WTC11 (cell line): ENCODE measurements at regions not wholly inside any gene's neighbourhood (a gene's known extent, or its start where the extent isn't known, plus 50 kb on each side); places are given as distances from the start of the nearest gene placed in this dataset.
"Not testable (repeated sequence)": the region's sequence is repeated elsewhere in the genome, so short reads cannot be mapped to it uniquely, and the experiment has no call there.

Experiments
- ATAC-seq: fragments of 200-7000 bp; cut with Tn5 transposase; 2 replicates; pipeline ENCODE4 v1.10.0; 2021; ENCODE audit warnings: mild to moderate bottlenecking, moderate library complexity
- CTCF ChIA-PET: fragments of 300-600 bp; sonication (Branson Sonifier 250); formaldehyde crosslinking; loops from one replicate; lab custom pipeline; 2021; ENCODE audit warnings: antibody characterized with exemption; lab: Charles Lee
- POLR2A ChIA-PET: fragments of 350-600 bp; sonication (Branson Sonifier 250); formaldehyde crosslinking; loops from one replicate; lab custom pipeline; 2021; ENCODE audit warnings: antibody characterized with exemption; lab: Charles Lee
- DNase-seq: peaks from one replicate; pipeline ENCODE4 v3.0.0; 2021; ENCODE audit warnings: low spot score
- H3K27ac Mint-ChIP-seq: 2 replicates; pipeline ENCODE4 v1.8.0; 2021; ENCODE audit warnings: mixed read lengths
- H3K27me3 Mint-ChIP-seq: 2 replicates; pipeline ENCODE4 v1.8.0; 2021; ENCODE audit warnings: low read depth, mild to moderate bottlenecking, moderate library complexity, mixed read lengths
- H3K36me3 Mint-ChIP-seq: 2 replicates; pipeline ENCODE4 v1.8.0; 2021; ENCODE audit warnings: mixed read lengths
- H3K4me1 Mint-ChIP-seq: 2 replicates; pipeline ENCODE4 v1.8.0; 2022; ENCODE audit warnings: mixed read lengths
- H3K4me3 Mint-ChIP-seq: 2 replicates; pipeline ENCODE4 v1.8.0; 2021; ENCODE audit warnings: mild to moderate bottlenecking, moderate library complexity, mixed read lengths
- H3K9me3 Mint-ChIP-seq: 2 replicates; pipeline ENCODE4 v1.8.0; 2021; ENCODE audit warnings: mixed read lengths
- ATF1 ChIP-seq: sonication (generic); formaldehyde crosslinking; IDR thresholded peaks from 2 replicates; pipeline ENCODE4 v1.8.1; 2023; ENCODE audit warnings: mild to moderate bottlenecking, moderate library complexity, missing genetic modification reagents
- ELF4 ChIP-seq: sonication (generic); formaldehyde crosslinking; IDR thresholded peaks from 2 replicates; pipeline ENCODE4 v1.8.1; 2022; ENCODE audit warnings: low read depth, mild to moderate bottlenecking, moderate library complexity, missing genetic modification reagents
- ERG ChIP-seq: fragments of 250-450 bp; sonication (Bioruptor Pico); IDR thresholded peaks from 2 replicates; pipeline ENCODE4 v1.8.0; 2021; ENCODE audit warnings: mild to moderate bottlenecking
- ESRRA ChIP-seq: sonication (generic); formaldehyde crosslinking; IDR thresholded peaks from 2 replicates; pipeline ENCODE4 v1.8.1; 2022; ENCODE audit warnings: mild to moderate bottlenecking, missing genetic modification reagents, borderline replicate concordance
- FOXP1 ChIP-seq: sonication (generic); formaldehyde crosslinking; IDR thresholded peaks from 2 replicates; pipeline ENCODE4 v1.8.0; 2022; ENCODE audit warnings: missing genetic modification reagents, mild to moderate bottlenecking, moderate library complexity, borderline replicate concordance
- GRHL2 ChIP-seq: fragments of 250-450 bp; sonication (Bioruptor Pico); IDR thresholded peaks from 2 replicates; pipeline ENCODE4 v1.8.0; 2022; ENCODE audit warnings: mild to moderate bottlenecking, moderate library complexity; ENCODE audit not compliant: insufficient replicate concordance, severe bottlenecking
- GTF2I ChIP-seq: fragments of 250-450 bp; sonication (Bioruptor Pico); conservative IDR thresholded peaks from 2 replicates; pipeline ENCODE4 v1.4.0; 2021; ENCODE audit warnings: mild to moderate bottlenecking
- MXD4 ChIP-seq: fragments of 250-450 bp; sonication (Bioruptor Pico); IDR thresholded peaks from 2 replicates; pipeline ENCODE4 v1.8.0; 2021; ENCODE audit warnings: mild to moderate bottlenecking, moderate library complexity, borderline replicate concordance
- NFYB ChIP-seq: sonication (generic); formaldehyde crosslinking; conservative IDR thresholded peaks from 2 replicates; pipeline ENCODE4 v1.8.0; 2022; ENCODE audit warnings: low read depth, missing genetic modification reagents
- NR2C2 ChIP-seq: sonication (generic); formaldehyde crosslinking; IDR thresholded peaks from 2 replicates; pipeline ENCODE4 v1.8.0; 2022; ENCODE audit warnings: mild to moderate bottlenecking, missing genetic modification reagents
- TEAD1 ChIP-seq: sonication (generic); formaldehyde crosslinking; IDR thresholded peaks from 2 replicates; pipeline ENCODE4 v1.8.0; 2022; ENCODE audit warnings: mild to moderate bottlenecking, missing genetic modification reagents
- USF2 ChIP-seq: sonication (generic); formaldehyde crosslinking; IDR thresholded peaks from 2 replicates; pipeline ENCODE4 v1.8.1; 2023; ENCODE audit warnings: mild to moderate bottlenecking, missing genetic modification reagents, moderate library complexity
- ZNF121 ChIP-seq: sonication (generic); formaldehyde crosslinking; IDR thresholded peaks from 2 replicates; pipeline ENCODE4 v1.8.0; 2023; ENCODE audit warnings: missing genetic modification reagents
- ZNF416 ChIP-seq: fragments of 250-450 bp; sonication (Bioruptor Pico); IDR thresholded peaks from 2 replicates; pipeline ENCODE4 v1.9.0; 2021; ENCODE audit warnings: mild to moderate bottlenecking, inconsistent platforms
- TF ChIP-seq, protein P1 (sequence below): sonication (generic); formaldehyde crosslinking; IDR thresholded peaks from 2 replicates; pipeline ENCODE4 v1.8.0; 2022; ENCODE audit warnings: mild to moderate bottlenecking, missing genetic modification reagents
- TF ChIP-seq, protein P2 (sequence below): sonication (generic); formaldehyde crosslinking; IDR thresholded peaks from 2 replicates; pipeline ENCODE4 v1.8.0; 2022; ENCODE audit warnings: mild to moderate bottlenecking, missing genetic modification reagents
- TF ChIP-seq, protein P3 (sequence below): sonication (generic); formaldehyde crosslinking; IDR thresholded peaks from 2 replicates; pipeline ENCODE4 v1.8.0; 2022; ENCODE audit warnings: mild to moderate bottlenecking, missing genetic modification reagents
- TF ChIP-seq, protein P4 (sequence below): sonication (generic); formaldehyde crosslinking; IDR thresholded peaks from 2 replicates; pipeline ENCODE4 v1.8.1; 2023; ENCODE audit warnings: mild to moderate bottlenecking, missing genetic modification reagents, borderline replicate concordance
- TF ChIP-seq, protein P5 (sequence below): sonication (generic); formaldehyde crosslinking; IDR thresholded peaks from 2 replicates; pipeline ENCODE4 v1.8.1; 2023; ENCODE audit warnings: mild to moderate bottlenecking, missing genetic modification reagents

- H3K36me3 Mint-ChIP-seq = peaks cover 7% of the 10 kb centered on the region
- H3K9me3 Mint-ChIP-seq = peaks cover 23% of the 10 kb centered on the region
- H3K4me1 Mint-ChIP-seq = no peaks in the 10 kb centered on the region
- no peaks in the 10 kb centered on the region for H3K27me3 Mint-ChIP-seq
- H3K4me3 Mint-ChIP-seq = no peak overlapping the region
- DNase-seq (no peak), ATAC-seq (no peak)
- CTCF ChIA-PET = no interaction called here
- TF ChIP-seq ERG (no peak), MXD4 (CRISPR knock-in tag) (no peak), TEAD1 (no peak), ZNF416 (CRISPR knock-in tag) (no peak), ESRRA (no peak), GTF2I (CRISPR knock-in tag) (no peak), GRHL2 (CRISPR knock-in tag) (no peak), USF2 (CRISPR knock-in tag) (no peak), ATF1 (CRISPR knock-in tag) (no peak), NFYB (CRISPR knock-in tag) (no peak), NR2C2 (CRISPR knock-in tag) (no peak)
- TF ChIP-seq, protein P1, sequence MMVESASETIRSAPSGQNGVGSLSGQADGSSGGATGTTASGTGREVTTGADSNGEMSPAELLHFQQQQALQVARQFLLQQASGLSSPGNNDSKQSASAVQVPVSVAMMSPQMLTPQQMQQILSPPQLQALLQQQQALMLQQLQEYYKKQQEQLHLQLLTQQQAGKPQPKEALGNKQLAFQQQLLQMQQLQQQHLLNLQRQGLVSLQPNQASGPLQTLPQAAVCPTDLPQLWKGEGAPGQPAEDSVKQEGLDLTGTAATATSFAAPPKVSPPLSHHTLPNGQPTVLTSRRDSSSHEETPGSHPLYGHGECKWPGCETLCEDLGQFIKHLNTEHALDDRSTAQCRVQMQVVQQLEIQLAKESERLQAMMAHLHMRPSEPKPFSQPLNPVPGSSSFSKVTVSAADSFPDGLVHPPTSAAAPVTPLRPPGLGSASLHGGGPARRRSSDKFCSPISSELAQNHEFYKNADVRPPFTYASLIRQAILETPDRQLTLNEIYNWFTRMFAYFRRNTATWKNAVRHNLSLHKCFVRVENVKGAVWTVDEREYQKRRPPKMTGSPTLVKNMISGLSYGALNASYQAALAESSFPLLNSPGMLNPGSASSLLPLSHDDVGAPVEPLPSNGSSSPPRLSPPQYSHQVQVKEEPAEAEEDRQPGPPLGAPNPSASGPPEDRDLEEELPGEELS (CRISPR knock-in tag) = no peak
- TF ChIP-seq, protein P2, sequence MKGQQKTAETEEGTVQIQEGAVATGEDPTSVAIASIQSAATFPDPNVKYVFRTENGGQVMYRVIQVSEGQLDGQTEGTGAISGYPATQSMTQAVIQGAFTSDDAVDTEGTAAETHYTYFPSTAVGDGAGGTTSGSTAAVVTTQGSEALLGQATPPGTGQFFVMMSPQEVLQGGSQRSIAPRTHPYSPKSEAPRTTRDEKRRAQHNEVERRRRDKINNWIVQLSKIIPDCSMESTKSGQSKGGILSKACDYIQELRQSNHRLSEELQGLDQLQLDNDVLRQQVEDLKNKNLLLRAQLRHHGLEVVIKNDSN (CRISPR knock-in tag) = no peak
- TF ChIP-seq, protein P3, sequence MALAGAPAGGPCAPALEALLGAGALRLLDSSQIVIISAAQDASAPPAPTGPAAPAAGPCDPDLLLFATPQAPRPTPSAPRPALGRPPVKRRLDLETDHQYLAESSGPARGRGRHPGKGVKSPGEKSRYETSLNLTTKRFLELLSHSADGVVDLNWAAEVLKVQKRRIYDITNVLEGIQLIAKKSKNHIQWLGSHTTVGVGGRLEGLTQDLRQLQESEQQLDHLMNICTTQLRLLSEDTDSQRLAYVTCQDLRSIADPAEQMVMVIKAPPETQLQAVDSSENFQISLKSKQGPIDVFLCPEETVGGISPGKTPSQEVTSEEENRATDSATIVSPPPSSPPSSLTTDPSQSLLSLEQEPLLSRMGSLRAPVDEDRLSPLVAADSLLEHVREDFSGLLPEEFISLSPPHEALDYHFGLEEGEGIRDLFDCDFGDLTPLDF (CRISPR knock-in tag) = no peak
- POLR2A ChIA-PET = no interaction called here
- H3K27ac Mint-ChIP-seq = no peak overlapping the region
These were observed 164.0 kb upstream of the IRS4 start for GRCh38 chrX:108900333-108900732.

DNA sequence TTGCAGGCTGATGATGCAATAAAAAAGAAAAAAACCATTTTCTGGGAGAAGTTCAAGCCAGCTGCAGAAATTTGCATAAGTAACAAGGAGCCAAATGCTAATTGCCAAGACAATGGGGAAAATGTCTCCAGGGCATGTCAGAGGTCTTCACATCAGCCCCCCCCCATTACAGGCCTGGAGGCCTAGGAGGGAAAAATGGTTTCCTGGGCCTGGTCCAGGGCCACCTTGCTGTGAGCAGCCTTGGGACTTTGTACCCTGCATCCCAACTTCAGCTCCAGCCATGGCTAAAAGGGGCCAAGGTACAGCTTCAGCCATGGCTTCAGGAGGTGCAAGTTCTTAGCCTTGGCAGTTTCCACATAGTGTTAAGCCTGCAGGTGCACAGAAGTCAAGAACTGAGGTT is 160.0 kb upstream of the IRS4 start:
- H3K27me3 Mint-ChIP-seq, H3K27ac Mint-ChIP-seq, DNase-seq, H3K4me1 Mint-ChIP-seq, H3K4me3 Mint-ChIP-seq, ATAC-seq, POLR2A ChIA-PET, CTCF ChIA-PET: not testable (repeated sequence)
- Mint-ChIP-seq H3K36me3 (peaks cover 14% of the 10 kb centered on the region), H3K9me3 (peaks cover 30% of the 10 kb centered on the region)

DNA sequence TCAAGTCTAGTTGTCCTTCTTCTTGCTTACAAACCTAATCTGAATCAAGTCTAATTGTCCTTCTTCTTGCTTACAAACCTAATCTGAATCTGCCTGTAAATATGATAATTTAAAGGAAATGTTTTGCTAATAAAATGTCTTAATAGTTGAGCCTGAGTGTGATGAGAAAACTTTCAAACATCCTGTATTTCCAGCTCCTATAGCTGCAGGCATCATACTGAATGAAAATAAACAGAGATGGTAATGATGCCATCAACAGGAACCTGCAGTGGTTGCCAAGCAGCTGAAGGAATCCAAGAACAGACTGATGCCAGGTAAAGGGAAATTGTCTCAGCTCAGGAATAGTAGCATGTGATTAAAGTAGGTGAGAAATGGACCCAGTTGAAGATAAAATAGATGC is 156.1 kb upstream of the IRS4 start:
- DNase-seq (no peak), ATAC-seq (no peak)
- Mint-ChIP-seq H3K36me3 (peaks cover 14% of the 10 kb centered on the region), H3K9me3 (peaks cover 32% of the 10 kb centered on the region), H3K4me3 (no peak overlapping the region), H3K4me1 (no peaks in the 10 kb centered on the region), H3K27ac (no peak overlapping the region), H3K27me3 (no peaks in the 10 kb centered on the region)
- ChIA-PET POLR2A (no interaction called here), CTCF (no interaction called here)
- TF ChIP-seq ELF4 (CRISPR knock-in tag) (no peak), FOXP1 (CRISPR knock-in tag) (no peak), ZNF121 (no peak)
- TF ChIP-seq, protein P4, sequence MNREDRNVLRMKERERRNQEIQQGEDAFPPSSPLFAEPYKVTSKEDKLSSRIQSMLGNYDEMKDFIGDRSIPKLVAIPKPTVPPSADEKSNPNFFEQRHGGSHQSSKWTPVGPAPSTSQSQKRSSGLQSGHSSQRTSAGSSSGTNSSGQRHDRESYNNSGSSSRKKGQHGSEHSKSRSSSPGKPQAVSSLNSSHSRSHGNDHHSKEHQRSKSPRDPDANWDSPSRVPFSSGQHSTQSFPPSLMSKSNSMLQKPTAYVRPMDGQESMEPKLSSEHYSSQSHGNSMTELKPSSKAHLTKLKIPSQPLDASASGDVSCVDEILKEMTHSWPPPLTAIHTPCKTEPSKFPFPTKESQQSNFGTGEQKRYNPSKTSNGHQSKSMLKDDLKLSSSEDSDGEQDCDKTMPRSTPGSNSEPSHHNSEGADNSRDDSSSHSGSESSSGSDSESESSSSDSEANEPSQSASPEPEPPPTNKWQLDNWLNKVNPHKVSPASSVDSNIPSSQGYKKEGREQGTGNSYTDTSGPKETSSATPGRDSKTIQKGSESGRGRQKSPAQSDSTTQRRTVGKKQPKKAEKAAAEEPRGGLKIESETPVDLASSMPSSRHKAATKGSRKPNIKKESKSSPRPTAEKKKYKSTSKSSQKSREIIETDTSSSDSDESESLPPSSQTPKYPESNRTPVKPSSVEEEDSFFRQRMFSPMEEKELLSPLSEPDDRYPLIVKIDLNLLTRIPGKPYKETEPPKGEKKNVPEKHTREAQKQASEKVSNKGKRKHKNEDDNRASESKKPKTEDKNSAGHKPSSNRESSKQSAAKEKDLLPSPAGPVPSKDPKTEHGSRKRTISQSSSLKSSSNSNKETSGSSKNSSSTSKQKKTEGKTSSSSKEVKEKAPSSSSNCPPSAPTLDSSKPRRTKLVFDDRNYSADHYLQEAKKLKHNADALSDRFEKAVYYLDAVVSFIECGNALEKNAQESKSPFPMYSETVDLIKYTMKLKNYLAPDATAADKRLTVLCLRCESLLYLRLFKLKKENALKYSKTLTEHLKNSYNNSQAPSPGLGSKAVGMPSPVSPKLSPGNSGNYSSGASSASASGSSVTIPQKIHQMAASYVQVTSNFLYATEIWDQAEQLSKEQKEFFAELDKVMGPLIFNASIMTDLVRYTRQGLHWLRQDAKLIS (CRISPR knock-in tag) = no peak
- TF ChIP-seq, protein P3 (CRISPR knock-in tag) = no peak
- TF ChIP-seq, protein P5, sequence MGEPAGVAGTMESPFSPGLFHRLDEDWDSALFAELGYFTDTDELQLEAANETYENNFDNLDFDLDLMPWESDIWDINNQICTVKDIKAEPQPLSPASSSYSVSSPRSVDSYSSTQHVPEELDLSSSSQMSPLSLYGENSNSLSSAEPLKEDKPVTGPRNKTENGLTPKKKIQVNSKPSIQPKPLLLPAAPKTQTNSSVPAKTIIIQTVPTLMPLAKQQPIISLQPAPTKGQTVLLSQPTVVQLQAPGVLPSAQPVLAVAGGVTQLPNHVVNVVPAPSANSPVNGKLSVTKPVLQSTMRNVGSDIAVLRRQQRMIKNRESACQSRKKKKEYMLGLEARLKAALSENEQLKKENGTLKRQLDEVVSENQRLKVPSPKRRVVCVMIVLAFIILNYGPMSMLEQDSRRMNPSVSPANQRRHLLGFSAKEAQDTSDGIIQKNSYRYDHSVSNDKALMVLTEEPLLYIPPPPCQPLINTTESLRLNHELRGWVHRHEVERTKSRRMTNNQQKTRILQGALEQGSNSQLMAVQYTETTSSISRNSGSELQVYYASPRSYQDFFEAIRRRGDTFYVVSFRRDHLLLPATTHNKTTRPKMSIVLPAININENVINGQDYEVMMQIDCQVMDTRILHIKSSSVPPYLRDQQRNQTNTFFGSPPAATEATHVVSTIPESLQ (CRISPR knock-in tag) = no peak
